ENCODE measurements at regions not wholly inside any gene's neighbourhood (a gene's known extent, or its start where the extent isn't known, plus 50 kb on each side); places are given as distances from the start of the nearest gene placed in this dataset.
A peak's percentile ranks its signal among the peaks of the same experiment; 100 is the strongest.

DNA sequence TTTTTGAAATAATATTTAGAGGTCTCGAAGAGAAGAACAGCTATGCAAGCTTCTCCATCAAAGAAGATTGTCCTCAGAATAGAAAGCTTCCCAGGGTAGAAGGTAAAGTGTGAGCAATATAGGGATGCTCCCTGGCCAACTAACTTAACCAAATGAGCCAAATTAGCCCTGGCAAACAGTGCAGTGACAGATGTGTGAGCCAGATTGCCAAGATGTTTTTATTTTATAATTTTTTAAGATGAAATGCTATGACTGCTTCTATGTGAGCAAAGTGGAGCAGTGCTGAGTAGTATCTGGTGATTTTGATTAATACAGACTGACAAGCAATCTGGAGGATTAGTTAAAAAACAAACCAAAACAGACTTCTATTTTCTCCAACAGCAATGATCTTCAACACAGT lies 202.1 kb downstream of the NOVA1 start:
- DNase-seq (ENCODE audit: low spot score) = no peak
- WGBS (ENCODE audit: low lambda C conversion rate, missing lambda C conversion rate) = 76% methylated on average over 1 of the region's 1 CpG

DNA sequence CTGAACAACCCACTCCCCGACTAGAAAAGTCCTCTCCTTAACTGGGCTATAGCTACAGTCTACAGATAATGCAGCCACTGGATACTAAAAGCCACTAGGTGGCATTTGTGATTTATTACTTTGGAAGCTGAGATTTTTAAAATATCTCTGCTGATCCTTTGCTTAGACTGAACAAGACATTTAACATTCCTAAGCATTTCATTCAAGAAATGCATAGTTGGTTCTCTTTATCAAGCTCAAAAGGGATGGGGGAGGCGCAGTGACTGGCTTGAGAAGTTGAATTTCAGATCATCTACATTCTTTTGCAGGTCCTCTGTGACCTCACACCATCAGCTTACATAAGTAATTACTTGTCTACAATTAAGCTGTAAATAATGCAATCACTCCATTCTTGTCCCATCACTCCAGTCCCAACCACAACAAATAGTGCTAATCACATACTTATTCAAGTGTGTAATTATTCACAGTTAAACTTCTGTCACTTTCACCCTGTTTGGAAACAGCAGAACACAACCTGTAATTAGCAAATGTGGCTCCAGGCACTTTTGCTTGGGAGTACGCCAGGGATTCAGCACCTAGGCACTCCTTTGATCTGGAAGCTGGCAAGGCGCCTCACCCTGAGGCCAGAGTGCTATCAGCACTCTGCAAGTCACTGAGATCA lies 203.6 kb downstream of the NOVA1 start:
- TF ChIP-seq, protein P1, sequence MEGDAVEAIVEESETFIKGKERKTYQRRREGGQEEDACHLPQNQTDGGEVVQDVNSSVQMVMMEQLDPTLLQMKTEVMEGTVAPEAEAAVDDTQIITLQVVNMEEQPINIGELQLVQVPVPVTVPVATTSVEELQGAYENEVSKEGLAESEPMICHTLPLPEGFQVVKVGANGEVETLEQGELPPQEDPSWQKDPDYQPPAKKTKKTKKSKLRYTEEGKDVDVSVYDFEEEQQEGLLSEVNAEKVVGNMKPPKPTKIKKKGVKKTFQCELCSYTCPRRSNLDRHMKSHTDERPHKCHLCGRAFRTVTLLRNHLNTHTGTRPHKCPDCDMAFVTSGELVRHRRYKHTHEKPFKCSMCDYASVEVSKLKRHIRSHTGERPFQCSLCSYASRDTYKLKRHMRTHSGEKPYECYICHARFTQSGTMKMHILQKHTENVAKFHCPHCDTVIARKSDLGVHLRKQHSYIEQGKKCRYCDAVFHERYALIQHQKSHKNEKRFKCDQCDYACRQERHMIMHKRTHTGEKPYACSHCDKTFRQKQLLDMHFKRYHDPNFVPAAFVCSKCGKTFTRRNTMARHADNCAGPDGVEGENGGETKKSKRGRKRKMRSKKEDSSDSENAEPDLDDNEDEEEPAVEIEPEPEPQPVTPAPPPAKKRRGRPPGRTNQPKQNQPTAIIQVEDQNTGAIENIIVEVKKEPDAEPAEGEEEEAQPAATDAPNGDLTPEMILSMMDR (IDR thresholded peaks at IDR 0.05; ENCODE audit: poor library complexity) = peak; percentile 53
- TF ChIP-seq EZH2 (IDR thresholded peaks at IDR 0.05; ENCODE audit: borderline replicate concordance) (no peak), EZH2phosphoT487 (IDR thresholded peaks at IDR 0.05; ENCODE audit: low read depth, severe bottlenecking, unreplicated experiment) (no peak)
- DNase-seq (ENCODE audit: low spot score) = no peak

More for the DNA sequence above, 202.1 kb downstream of the NOVA1 start:
- H3K4me1 ChIP-seq (ENCODE audit: insufficient read depth) = peaks cover 13% of the 10 kb centered on the region
- no peak overlapping the region for H2AFZ ChIP-seq
- no peak overlapping the region for H3K4me2 ChIP-seq
- no peaks in the 10 kb centered on the region for H3K9me3 ChIP-seq (ENCODE audit: low read depth)
- H3K27me3 ChIP-seq = peaks cover 4% of the 10 kb centered on the region
- TF ChIP-seq EZH2phosphoT487 (IDR thresholded peaks at IDR 0.05; ENCODE audit: low read depth, severe bottlenecking, unreplicated experiment) = no peak
- no peak for TF ChIP-seq EZH2 (IDR thresholded peaks at IDR 0.05; ENCODE audit: borderline replicate concordance)
- TF ChIP-seq, protein P1 (IDR thresholded peaks at IDR 0.05; ENCODE audit: poor library complexity) = no peak
- no peak overlapping the region for H3K27ac ChIP-seq
- no peaks in the 10 kb centered on the region for H3K79me2 ChIP-seq
- no peaks in the 10 kb centered on the region for H3K9me2 ChIP-seq (replicated peaks; ENCODE audit: insufficient read depth)
- H3K36me3 ChIP-seq (replicated peaks; ENCODE audit: insufficient read depth, low read depth) = no peaks in the 10 kb centered on the region
- H4K20me1 ChIP-seq (ENCODE audit: insufficient read depth, poor library complexity, severe bottlenecking) = no peaks in the 10 kb centered on the region
- no peak overlapping the region for H3K4me3 ChIP-seq

DNA sequence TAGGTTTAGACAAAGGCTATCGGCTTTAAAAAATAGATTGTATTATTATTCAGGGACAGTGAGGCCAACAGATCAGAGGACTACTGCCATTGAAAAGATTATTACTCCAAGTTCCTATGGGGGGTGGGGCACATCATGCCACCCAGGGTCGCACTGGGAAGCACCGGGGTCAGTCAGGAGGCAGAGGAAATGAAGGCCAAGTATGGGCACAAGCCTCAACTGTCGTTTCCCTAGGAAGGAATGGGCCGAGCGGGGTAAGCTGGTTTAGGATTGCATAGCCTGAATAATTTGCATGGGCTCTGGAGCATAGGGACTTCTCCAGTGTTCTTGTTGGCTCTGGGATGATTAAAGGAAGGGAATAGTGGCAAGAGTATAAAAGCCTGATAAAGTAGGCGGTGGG lies 205.3 kb downstream of the NOVA1 start:
- H3K27me3 ChIP-seq = peaks cover 4% of the 10 kb centered on the region
- H3K4me1 ChIP-seq (ENCODE audit: insufficient read depth) = peaks cover 13% of the 10 kb centered on the region
- no peak overlapping the region for H3K27ac ChIP-seq
- no peaks in the 10 kb centered on the region for H3K9me3 ChIP-seq (ENCODE audit: low read depth)
- H3K79me2 ChIP-seq = no peaks in the 10 kb centered on the region
- H3K4me2 ChIP-seq = no peak overlapping the region
- no peak for TF ChIP-seq EZH2 (IDR thresholded peaks at IDR 0.05; ENCODE audit: borderline replicate concordance)
- TF ChIP-seq, protein P1 (IDR thresholded peaks at IDR 0.05; ENCODE audit: poor library complexity) = no peak
- no peak for TF ChIP-seq EZH2phosphoT487 (IDR thresholded peaks at IDR 0.05; ENCODE audit: low read depth, severe bottlenecking, unreplicated experiment)
- H3K36me3 ChIP-seq (replicated peaks; ENCODE audit: insufficient read depth, low read depth) = no peaks in the 10 kb centered on the region
- no peak for DNase-seq (ENCODE audit: low spot score)
- H4K20me1 ChIP-seq (ENCODE audit: insufficient read depth, poor library complexity, severe bottlenecking) = no peaks in the 10 kb centered on the region
- no peak overlapping the region for H3K4me3 ChIP-seq
- no peak overlapping the region for H2AFZ ChIP-seq
- no peaks in the 10 kb centered on the region for H3K9me2 ChIP-seq (replicated peaks; ENCODE audit: insufficient read depth)
- 79% methylated on average over 7 of the region's 7 CpGs for WGBS (ENCODE audit: low lambda C conversion rate, missing lambda C conversion rate)

More for the DNA sequence above, 203.6 kb downstream of the NOVA1 start:
- H2AFZ ChIP-seq = no peak overlapping the region
- no peaks in the 10 kb centered on the region for H3K36me3 ChIP-seq (replicated peaks; ENCODE audit: insufficient read depth, low read depth)
- no peak overlapping the region for H3K4me3 ChIP-seq
- no peaks in the 10 kb centered on the region for H4K20me1 ChIP-seq (ENCODE audit: insufficient read depth, poor library complexity, severe bottlenecking)
- 29% methylated on average over 4 of the region's 4 CpGs for WGBS (ENCODE audit: low lambda C conversion rate, missing lambda C conversion rate)
- no peak overlapping the region for H3K27ac ChIP-seq
- no peaks in the 10 kb centered on the region for H3K79me2 ChIP-seq
- H3K27me3 ChIP-seq = peaks cover 4% of the 10 kb centered on the region
- no peaks in the 10 kb centered on the region for H3K9me3 ChIP-seq (ENCODE audit: low read depth)
- peaks cover 13% of the 10 kb centered on the region for H3K4me1 ChIP-seq (ENCODE audit: insufficient read depth)
- H3K4me2 ChIP-seq = no peak overlapping the region
- H3K9me2 ChIP-seq (replicated peaks; ENCODE audit: insufficient read depth) = no peaks in the 10 kb centered on the region

Measured in hepatocyte (in vitro differentiated cells).